ENCODE measurements at regions not wholly inside any gene's neighbourhood (a gene's known extent, or its start where the extent isn't known, plus 50 kb on each side); places are given as distances from the start of the nearest gene placed in this dataset.

DNA sequence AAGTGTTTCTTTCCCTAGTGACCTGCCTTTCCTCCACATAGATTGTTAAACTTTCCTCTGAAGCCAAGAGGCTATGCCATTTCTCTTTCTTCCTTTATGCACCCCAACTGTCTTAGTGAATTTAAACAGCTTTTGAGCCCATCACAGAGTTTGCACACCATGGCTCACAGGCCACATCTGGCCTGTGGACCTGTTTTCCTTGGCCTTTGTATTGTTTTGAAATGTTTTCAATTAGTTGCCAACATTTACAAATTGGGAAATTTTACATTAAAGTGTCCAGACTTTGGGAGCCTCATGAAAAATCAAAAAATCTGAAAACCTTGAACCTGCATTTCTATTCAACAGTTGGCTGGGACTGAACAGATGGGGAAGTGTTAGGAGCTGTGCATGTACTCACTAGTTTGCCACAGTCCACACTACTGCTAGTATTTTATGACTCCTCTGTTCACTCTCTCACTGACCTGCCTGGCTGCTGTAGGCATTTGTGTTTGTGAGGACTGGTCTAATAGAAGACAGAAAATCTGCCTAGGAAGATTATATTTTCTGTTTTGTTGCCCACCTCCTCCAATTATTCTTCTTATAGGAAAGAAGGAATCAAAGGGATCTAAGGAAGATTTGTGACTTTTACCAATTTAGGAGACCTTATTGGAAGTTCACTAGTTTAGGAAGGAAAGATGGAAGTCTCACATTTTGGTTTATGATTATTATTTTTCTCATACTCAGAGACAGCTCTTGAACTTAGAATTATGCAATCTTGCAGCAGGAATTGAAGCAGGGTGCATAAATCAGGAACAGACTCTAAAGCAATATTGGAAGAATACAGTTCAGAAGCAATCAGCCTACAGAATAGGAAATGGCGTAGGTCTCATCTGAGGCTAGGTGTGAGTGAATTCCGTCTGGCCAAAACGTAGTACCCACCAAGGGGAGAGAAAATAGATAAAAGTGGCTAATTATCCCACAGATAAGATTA, 134.7 kb downstream of the HLX start:
- intact Hi-C loops (cut with DNase I, micrococcal nuclease) = no loop called here
- no peak for DNase-seq
- Mint-ChIP-seq H3K9me3 (ENCODE audit: low read depth) (no peaks in the 10 kb centered on the region), H3K4me1 (no peaks in the 10 kb centered on the region), H3K36me3 (ENCODE audit: low read depth) (no peaks in the 10 kb centered on the region), H3K27me3 (no peaks in the 10 kb centered on the region), H3K27ac (no peak overlapping the region), H3K4me3 (no peak overlapping the region)
- ChIA-PET POLR2A (no interaction called here), CTCF (no interaction called here)
- no peak for ATAC-seq

DNA sequence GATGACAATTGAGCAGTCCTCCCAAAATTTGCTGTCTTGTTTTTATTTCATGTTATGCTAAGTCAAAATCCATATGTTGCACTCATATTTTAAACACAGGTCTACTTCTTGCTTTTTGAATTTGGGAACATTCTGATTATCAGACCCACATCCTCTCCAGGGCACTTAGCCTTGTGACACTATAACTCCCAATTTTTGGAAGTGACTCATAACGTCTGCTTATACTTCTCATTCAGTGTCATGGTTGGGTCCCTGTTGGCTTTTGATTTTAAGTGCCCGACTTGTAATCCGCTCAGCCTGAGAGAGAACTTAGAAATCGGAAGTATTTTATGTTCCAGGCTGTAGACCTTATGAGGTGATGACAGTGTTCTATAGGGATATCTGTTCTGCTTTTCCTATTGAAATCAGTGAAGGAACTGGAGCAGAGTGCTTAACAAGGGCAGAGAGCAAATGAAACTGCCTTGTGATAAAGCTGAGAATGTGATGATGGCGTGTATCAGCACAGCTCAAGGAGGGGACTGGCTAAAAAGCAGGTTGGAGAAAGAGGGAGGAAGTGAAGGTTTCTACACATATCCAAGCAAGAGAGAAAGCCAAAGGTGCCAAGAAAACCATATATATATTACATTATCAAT, 136.0 kb downstream of the HLX start:
- intact Hi-C loops (cut with DNase I, micrococcal nuclease) = no loop called here
- CTCF ChIA-PET = interaction anchor here (0.6 to 1.4 kb wide), 2 partner anchors 21 to 154 kb away, joined by 3 read pairs; no protein-coding TSS in a partner anchor

DNA sequence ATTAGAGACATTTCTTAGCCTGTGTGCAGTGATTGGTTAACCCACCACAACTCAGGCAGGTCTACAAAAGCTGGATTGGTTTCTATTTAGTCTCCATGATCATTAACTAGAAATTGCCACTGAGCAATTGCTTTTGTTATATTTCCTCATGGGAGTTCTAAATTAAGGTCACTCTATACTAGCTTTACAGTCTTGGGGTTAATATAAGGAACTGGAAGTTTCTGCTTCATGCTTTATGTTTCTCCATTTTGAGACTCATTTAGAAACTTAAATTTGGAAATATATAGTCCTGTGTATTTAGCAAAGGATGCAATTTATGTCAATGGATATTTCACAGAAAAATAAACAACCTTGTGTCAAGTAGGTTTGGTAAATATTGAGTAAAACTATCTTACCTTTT, 137.5 kb downstream of the HLX start:
- Mint-ChIP-seq H3K4me3 (no peak overlapping the region), H3K9me3 (ENCODE audit: low read depth) (no peaks in the 10 kb centered on the region), H3K27ac (no peak overlapping the region), H3K27me3 (no peaks in the 10 kb centered on the region), H3K4me1 (no peaks in the 10 kb centered on the region), H3K36me3 (ENCODE audit: low read depth) (no peaks in the 10 kb centered on the region)
- ATAC-seq = no peak
- POLR2A ChIA-PET = no interaction called here
- CTCF ChIA-PET = no interaction called here
- intact Hi-C loops (cut with DNase I, micrococcal nuclease) = no loop called here
- DNase-seq = no peak

More for the DNA sequence above, 136.0 kb downstream of the HLX start:
- POLR2A ChIA-PET = no interaction called here
- H3K27me3 Mint-ChIP-seq = no peaks in the 10 kb centered on the region
- no peaks in the 10 kb centered on the region for H3K9me3 Mint-ChIP-seq (ENCODE audit: low read depth)
- ATAC-seq (no peak), DNase-seq (no peak)
- H3K36me3 Mint-ChIP-seq (ENCODE audit: low read depth) = no peaks in the 10 kb centered on the region
- no peak overlapping the region for H3K4me3 Mint-ChIP-seq
- no peak overlapping the region for H3K27ac Mint-ChIP-seq
- H3K4me1 Mint-ChIP-seq = no peaks in the 10 kb centered on the region

DNA sequence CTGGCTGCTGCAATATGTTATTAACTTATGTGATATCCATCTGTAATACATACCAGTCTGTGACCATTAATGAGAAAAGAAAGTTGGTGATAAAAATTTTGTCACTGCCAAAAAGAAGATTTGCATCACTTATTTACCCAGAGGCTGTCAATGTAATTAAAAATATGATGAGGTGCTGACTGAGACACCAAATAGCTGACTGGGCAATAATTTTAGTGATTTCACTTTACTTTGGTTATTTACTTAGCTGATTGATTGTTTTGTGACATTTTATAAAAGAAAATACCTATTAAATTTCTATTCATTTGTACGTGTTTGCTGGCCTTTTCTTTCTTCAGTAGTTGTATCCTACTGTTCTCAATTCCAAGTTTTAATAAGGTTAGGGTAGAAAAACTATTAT, 139.2 kb downstream of the HLX start:
- Mint-ChIP-seq H3K36me3 (ENCODE audit: low read depth) (no peaks in the 10 kb centered on the region), H3K4me1 (no peaks in the 10 kb centered on the region), H3K27ac (no peak overlapping the region), H3K4me3 (no peak overlapping the region), H3K9me3 (ENCODE audit: low read depth) (no peaks in the 10 kb centered on the region), H3K27me3 (no peaks in the 10 kb centered on the region)
- DNase-seq (no peak), ATAC-seq (no peak)
- ChIA-PET POLR2A (no interaction called here), CTCF (interaction anchor here (1.5 kb wide), 1 partner anchor 126 kb away, joined by 3 read pairs; no protein-coding TSS in a partner anchor)
- intact Hi-C loops (cut with DNase I, micrococcal nuclease) = no loop called here

DNA sequence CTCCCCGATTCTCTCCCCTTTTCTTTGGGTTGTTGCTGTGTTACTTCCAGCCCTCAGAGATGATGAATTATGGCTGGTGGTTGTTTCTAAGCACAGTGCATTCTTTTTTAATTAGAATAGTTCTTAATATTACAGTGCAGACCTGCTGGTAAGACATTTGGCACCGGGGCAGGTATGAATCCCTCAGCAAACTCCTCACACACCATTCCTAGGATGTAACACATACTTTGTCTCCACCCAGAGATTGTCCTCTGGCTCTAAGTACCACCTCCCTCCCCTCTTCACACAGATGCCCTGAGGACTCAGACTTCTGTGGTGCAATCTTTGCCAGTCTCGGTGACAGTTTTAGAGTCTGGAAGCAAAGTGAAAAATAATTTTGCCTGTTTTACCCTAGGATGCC, 143.1 kb downstream of the HLX start:
- intact Hi-C loops (cut with DNase I, micrococcal nuclease) = no loop called here
- ChIA-PET POLR2A (no interaction called here), CTCF (no interaction called here)
- no peak overlapping the region for H3K27ac Mint-ChIP-seq
- H3K9me3 Mint-ChIP-seq (ENCODE audit: low read depth) = no peaks in the 10 kb centered on the region
- H3K36me3 Mint-ChIP-seq (ENCODE audit: low read depth) = no peaks in the 10 kb centered on the region
- H3K4me3 Mint-ChIP-seq = no peak overlapping the region
- H3K4me1 Mint-ChIP-seq = no peaks in the 10 kb centered on the region
- no peaks in the 10 kb centered on the region for H3K27me3 Mint-ChIP-seq
- no peak for DNase-seq
- ATAC-seq = no peak

DNA sequence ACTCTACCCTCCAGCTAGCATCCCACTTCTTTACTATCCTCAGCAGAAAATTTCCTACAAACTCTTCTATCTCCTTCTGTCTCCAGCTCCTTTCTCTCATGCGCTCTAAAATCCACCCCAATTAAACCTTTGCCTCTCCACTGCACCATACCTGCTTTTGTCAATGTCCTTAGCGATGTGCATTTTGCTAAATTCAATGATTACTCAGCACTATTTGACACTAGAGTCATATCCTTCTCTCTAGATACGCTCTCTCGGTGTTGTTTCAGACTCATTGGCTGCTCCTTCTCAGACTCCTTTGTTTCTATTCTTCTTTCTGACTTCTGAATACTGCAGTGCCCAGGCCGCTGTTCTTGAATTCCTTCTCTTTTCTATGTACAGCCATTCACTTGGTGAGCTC, 144.2 kb downstream of the HLX start:
- Mint-ChIP-seq H3K27me3 (no peaks in the 10 kb centered on the region), H3K4me3 (no peak overlapping the region), H3K36me3 (ENCODE audit: low read depth) (no peaks in the 10 kb centered on the region), H3K4me1 (no peaks in the 10 kb centered on the region), H3K9me3 (ENCODE audit: low read depth) (no peaks in the 10 kb centered on the region), H3K27ac (no peak overlapping the region)
- intact Hi-C loops (cut with DNase I, micrococcal nuclease) = no loop called here
- DNase-seq = no peak
- ChIA-PET POLR2A (no interaction called here), CTCF (no interaction called here)
- ATAC-seq = no peak

DNA sequence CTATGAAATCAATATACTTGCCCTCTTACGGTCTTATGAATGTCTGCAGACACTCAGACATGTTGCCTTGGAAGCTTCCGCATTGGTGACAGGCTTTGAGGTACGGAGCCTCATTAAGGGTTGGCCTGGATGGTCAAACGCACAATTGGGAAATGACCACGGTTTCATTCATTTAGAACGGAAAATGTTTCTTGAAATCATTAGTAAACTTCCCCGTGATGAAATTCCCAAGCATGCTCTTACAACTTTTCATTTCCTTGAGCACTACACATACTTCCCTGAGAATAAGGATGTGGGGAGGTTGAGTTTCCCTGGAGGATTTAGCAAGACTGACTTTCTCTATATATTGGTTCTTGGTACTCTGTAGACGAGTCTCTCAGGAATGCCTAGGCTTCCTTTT, 146.3 kb downstream of the HLX start:
- Mint-ChIP-seq H3K4me3 (no peak overlapping the region), H3K27ac (no peak overlapping the region), H3K9me3 (ENCODE audit: low read depth) (no peaks in the 10 kb centered on the region), H3K36me3 (ENCODE audit: low read depth) (no peaks in the 10 kb centered on the region), H3K27me3 (no peaks in the 10 kb centered on the region), H3K4me1 (no peaks in the 10 kb centered on the region)
- no peak for DNase-seq
- ChIA-PET CTCF (interaction anchor here (0.7 kb wide), 1 partner anchor 1071 kb away, joined by 3 read pairs; no protein-coding TSS in a partner anchor), POLR2A (no interaction called here)
- intact Hi-C loops (cut with DNase I, micrococcal nuclease) = no loop called here
- ATAC-seq = no peak

DNA sequence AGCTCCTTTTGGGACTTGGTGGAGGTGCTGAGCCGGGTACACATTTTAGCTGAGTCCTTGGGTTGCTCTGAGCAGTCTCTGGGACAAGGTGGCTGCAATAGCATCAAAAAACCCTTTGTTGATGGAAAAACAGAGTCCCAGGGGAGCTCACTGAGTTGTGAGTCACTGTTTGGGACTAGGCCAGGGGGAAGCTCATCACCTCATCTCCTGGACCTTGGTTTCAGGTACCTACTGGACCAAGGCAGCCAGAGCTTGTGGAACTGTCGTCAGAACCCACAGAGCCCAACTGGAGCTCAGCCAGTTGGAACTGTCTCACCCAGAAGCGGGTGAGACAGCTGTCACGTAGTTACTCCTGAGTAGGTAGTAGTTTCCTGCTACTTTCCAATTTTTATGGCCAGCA, 146.7 kb downstream of the HLX start:
- intact Hi-C loops (cut with DNase I, micrococcal nuclease) = no loop called here
- ChIA-PET CTCF (no interaction called here), POLR2A (no interaction called here)
- Mint-ChIP-seq H3K4me3 (no peak overlapping the region), H3K36me3 (ENCODE audit: low read depth) (no peaks in the 10 kb centered on the region), H3K27me3 (no peaks in the 10 kb centered on the region), H3K27ac (no peak overlapping the region), H3K4me1 (no peaks in the 10 kb centered on the region), H3K9me3 (ENCODE audit: low read depth) (no peaks in the 10 kb centered on the region)
- ATAC-seq = no peak
- no peak for DNase-seq

DNA sequence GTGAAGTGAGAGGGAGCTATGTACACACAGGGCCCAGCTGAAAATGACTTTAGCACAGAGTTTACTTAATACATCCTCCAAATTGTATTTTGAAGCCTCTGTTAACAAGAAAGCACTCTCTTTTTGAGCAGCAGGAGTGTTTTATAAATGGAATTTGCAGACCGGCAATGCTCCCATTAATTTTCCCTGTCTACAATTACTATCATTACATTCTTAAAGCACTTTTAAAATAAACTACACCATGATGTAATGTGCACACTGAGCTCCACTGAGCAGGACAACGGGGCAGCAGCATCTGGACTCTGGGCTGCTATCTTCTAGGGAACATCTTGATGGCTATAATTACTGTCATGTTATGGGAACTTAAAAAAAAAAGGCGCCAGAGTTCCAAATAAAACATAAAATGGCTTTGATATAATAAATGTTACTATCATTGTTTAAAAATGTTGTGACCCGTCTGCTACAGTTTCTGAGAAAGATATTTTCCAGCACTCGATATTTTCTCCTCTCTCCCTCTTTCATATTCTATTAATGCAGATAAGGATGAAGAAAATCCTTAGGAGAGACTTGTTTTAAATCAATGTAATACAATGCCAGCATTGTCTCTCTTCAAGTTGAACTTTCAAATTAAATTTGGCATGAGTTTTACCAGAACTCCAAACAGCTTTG, 150.9 kb downstream of the HLX start:
- no peaks in the 10 kb centered on the region for H3K27me3 Mint-ChIP-seq
- H3K36me3 Mint-ChIP-seq (ENCODE audit: low read depth) = no peaks in the 10 kb centered on the region
- H3K4me1 Mint-ChIP-seq = no peaks in the 10 kb centered on the region
- no peak overlapping the region for H3K4me3 Mint-ChIP-seq
- ChIA-PET POLR2A (no interaction called here), CTCF (no interaction called here)
- H3K27ac Mint-ChIP-seq = no peak overlapping the region
- intact Hi-C loops (cut with DNase I, micrococcal nuclease) = no loop called here
- no peak for ATAC-seq
- no peak for DNase-seq
- H3K9me3 Mint-ChIP-seq (ENCODE audit: low read depth) = no peaks in the 10 kb centered on the region

DNA sequence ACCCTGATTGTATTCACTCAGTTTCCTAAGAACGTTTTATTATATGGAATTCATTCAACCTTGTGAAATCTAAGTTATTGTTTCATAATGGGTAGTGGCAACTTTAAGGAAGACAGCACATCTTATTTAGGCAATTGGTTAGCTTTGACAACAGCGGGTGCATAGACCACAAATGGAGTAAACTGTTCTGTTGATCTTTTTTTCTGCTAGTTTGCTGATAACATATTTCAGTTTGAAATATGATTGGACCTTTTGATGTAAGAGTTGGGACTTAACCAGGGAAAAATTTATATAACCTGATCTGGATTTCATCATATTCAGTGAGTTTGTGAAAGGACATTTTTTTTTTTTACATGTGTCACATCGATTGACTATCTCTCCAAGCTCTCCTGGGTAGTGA, 151.7 kb downstream of the HLX start:
- Mint-ChIP-seq H3K27ac (no peak overlapping the region), H3K4me1 (no peaks in the 10 kb centered on the region), H3K27me3 (no peaks in the 10 kb centered on the region), H3K4me3 (no peak overlapping the region), H3K36me3 (ENCODE audit: low read depth) (no peaks in the 10 kb centered on the region), H3K9me3 (ENCODE audit: low read depth) (no peaks in the 10 kb centered on the region)
- no peak for DNase-seq
- ChIA-PET POLR2A (no interaction called here), CTCF (no interaction called here)
- intact Hi-C loops (cut with DNase I, micrococcal nuclease) = no loop called here
- no peak for ATAC-seq

DNA sequence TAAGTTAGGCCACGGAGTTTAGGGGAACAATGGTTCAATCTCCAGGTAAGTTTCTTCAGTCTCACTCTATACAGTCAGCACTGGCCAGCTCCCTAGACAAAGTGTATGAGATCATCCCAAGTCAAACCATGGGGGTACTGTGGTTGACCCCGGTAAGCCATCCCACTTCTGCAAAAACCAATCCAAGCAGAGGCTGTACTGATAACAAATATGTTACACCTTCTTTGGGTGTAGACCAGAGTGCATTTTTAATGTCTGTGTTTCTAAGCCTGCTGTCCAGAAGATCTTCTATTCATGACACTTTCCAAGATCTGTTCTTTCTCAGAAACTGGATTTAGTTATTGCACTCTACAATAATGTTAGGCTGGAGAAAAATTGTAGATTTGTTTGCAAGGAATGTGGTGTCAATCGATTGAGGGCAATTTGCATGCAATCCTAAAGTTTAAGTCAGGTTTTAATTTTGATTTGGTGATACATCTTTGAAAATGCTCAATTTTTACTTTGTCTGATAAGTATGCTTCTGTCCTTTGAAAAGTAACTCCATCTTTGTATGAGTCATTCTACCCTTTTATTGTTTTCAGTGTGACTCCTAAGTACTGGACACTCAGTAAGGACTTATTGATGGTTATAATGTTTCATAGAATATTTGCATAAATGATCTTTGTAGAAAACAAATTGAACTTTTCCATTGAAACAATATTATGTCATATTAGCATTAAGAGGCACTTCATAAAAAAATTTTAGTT, 152.4 kb downstream of the HLX start:
- no peak for ATAC-seq
- Mint-ChIP-seq H3K9me3 (ENCODE audit: low read depth) (no peaks in the 10 kb centered on the region), H3K27ac (no peak overlapping the region), H3K4me1 (no peaks in the 10 kb centered on the region), H3K36me3 (ENCODE audit: low read depth) (no peaks in the 10 kb centered on the region), H3K27me3 (no peaks in the 10 kb centered on the region), H3K4me3 (no peak overlapping the region)
- intact Hi-C loops (cut with DNase I, micrococcal nuclease) = no loop called here
- DNase-seq = no peak
- ChIA-PET CTCF (no interaction called here), POLR2A (no interaction called here)
